ENCODE measurements at regions not wholly inside any gene's neighbourhood (a gene's known extent, or its start where the extent isn't known, plus 50 kb on each side); places are given as distances from the start of the nearest gene placed in this dataset.
"Not testable (repeated sequence)": the region's sequence is repeated elsewhere in the genome, so short reads cannot be mapped to it uniquely, and the experiment has no call there.

- no peaks in the 10 kb centered on the region for H3K27me3 ChIP-seq (ENCODE audit: insufficient read depth, low read depth, low read length)
- no peaks in the 10 kb centered on the region for H3K36me3 ChIP-seq (ENCODE audit: insufficient read depth, low read length)
- no peak overlapping the region for H3K27ac ChIP-seq (ENCODE audit: low read length)
- H3K79me2 ChIP-seq (replicated peaks; ENCODE audit: insufficient read depth, low read length): no peaks in the 10 kb centered on the region
- no peaks in the 10 kb centered on the region for H3F3A ChIP-seq (ENCODE audit: insufficient read depth, low read length, poor library complexity, severe bottlenecking)
- H3K9ac ChIP-seq (ENCODE audit: low read length): no peak overlapping the region
- no peak overlapping the region for H2AFZ ChIP-seq (ENCODE audit: low read depth, low read length)
- TF ChIP-seq TAF1 (IDR thresholded peaks at IDR 0.05; ENCODE audit: low read depth) (no peak), SMC3 (conservative IDR thresholded peaks at IDR 0.05; ENCODE audit: poor library complexity) (no peak), RAD21 (conservative IDR thresholded peaks at IDR 0.05) (no peak), POLR2AphosphoS5 (IDR thresholded peaks at IDR 0.05) (no peak), REST (IDR thresholded peaks at IDR 0.05; ENCODE audit: borderline replicate concordance) (no peak), EZH2 (IDR thresholded peaks at IDR 0.05; ENCODE audit: borderline replicate concordance, insufficient read depth, low read length, poor library complexity, severe bottlenecking) (no peak), EP300 (conservative IDR thresholded peaks at IDR 0.05; ENCODE audit: poor library complexity, severe bottlenecking) (no peak)
- no peaks in the 10 kb centered on the region for H3K9me3 ChIP-seq (ENCODE audit: low read length)
- H4K20me1 ChIP-seq (ENCODE audit: insufficient read depth): no peaks in the 10 kb centered on the region
- no peaks in the 10 kb centered on the region for H3K9me2 ChIP-seq (ENCODE audit: insufficient read depth, low read length)
- no peak overlapping the region for H3K4me2 ChIP-seq (ENCODE audit: low read length)
- no peak overlapping the region for H3K4me3 ChIP-seq (ENCODE audit: low read length)
These were observed 291.8 kb upstream of the RGPD4 start for GRCh38 chr2:107534926-107535325.

GRCh38 chr2:107535905-107536689 is 290.6 kb upstream of the RGPD4 start:
- H3K36me3 ChIP-seq (ENCODE audit: insufficient read depth, low read length): not testable (repeated sequence)

GRCh38 chr2:107542314-107542740 is 284.4 kb upstream of the RGPD4 start:
- no peaks in the 10 kb centered on the region for H4K20me1 ChIP-seq (ENCODE audit: insufficient read depth)
- no peaks in the 10 kb centered on the region for H3F3A ChIP-seq (ENCODE audit: insufficient read depth, low read length, poor library complexity, severe bottlenecking)
- no peaks in the 10 kb centered on the region for H3K79me2 ChIP-seq (replicated peaks; ENCODE audit: insufficient read depth, low read length)
- no peaks in the 10 kb centered on the region for H3K36me3 ChIP-seq (ENCODE audit: insufficient read depth, low read length)
- H3K27ac ChIP-seq (ENCODE audit: low read length): no peak overlapping the region
- H3K9ac ChIP-seq (ENCODE audit: low read length): no peak overlapping the region
- TF ChIP-seq POLR2AphosphoS5 (IDR thresholded peaks at IDR 0.05) (no peak), REST (IDR thresholded peaks at IDR 0.05; ENCODE audit: borderline replicate concordance) (no peak), EP300 (conservative IDR thresholded peaks at IDR 0.05; ENCODE audit: poor library complexity, severe bottlenecking) (no peak), RAD21 (conservative IDR thresholded peaks at IDR 0.05) (no peak), EZH2 (IDR thresholded peaks at IDR 0.05; ENCODE audit: borderline replicate concordance, insufficient read depth, low read length, poor library complexity, severe bottlenecking) (no peak), TAF1 (IDR thresholded peaks at IDR 0.05; ENCODE audit: low read depth) (no peak), CTCF (IDR thresholded peaks at IDR 0.05; ENCODE audit: poor library complexity, severe bottlenecking) (no peak), MXI1 (conservative IDR thresholded peaks at IDR 0.05; ENCODE audit: poor library complexity, severe bottlenecking) (no peak), SMC3 (conservative IDR thresholded peaks at IDR 0.05; ENCODE audit: poor library complexity) (no peak)
- no peaks in the 10 kb centered on the region for H3K9me2 ChIP-seq (ENCODE audit: insufficient read depth, low read length)
- no peaks in the 10 kb centered on the region for H3K9me3 ChIP-seq (ENCODE audit: low read length)
- no peaks in the 10 kb centered on the region for H3K27me3 ChIP-seq (ENCODE audit: insufficient read depth, low read depth, low read length)
- H3K4me2 ChIP-seq (ENCODE audit: low read length): no peak overlapping the region
- H3K4me3 ChIP-seq (ENCODE audit: low read length): no peak overlapping the region
- H2AFZ ChIP-seq (ENCODE audit: low read depth, low read length): no peak overlapping the region

More at GRCh38 chr2:107535905-107536689, 290.6 kb upstream of the RGPD4 start:
- not testable (repeated sequence) for H3K9me3 ChIP-seq (ENCODE audit: low read length); H3K27me3 ChIP-seq (ENCODE audit: insufficient read depth, low read depth, low read length); H3F3A ChIP-seq (ENCODE audit: insufficient read depth, low read length, poor library complexity, severe bottlenecking); H3K9ac ChIP-seq (ENCODE audit: low read length); H3K27ac ChIP-seq (ENCODE audit: low read length); H4K20me1 ChIP-seq (ENCODE audit: insufficient read depth); H3K4me2 ChIP-seq (ENCODE audit: low read length); H3K4me3 ChIP-seq (ENCODE audit: low read length); H3K79me2 ChIP-seq (replicated peaks; ENCODE audit: insufficient read depth, low read length); H3K9me2 ChIP-seq (ENCODE audit: insufficient read depth, low read length); H2AFZ ChIP-seq (ENCODE audit: low read depth, low read length)
